Karpas-422 (cell line): ENCODE measurements at regions not wholly inside any gene's neighbourhood (a gene's known extent, or its start where the extent isn't known, plus 50 kb on each side); places are given as distances from the start of the nearest gene placed in this dataset.

ENCODE experiments used
- DNase-seq: peaks from one replicate; pipeline ENCODE4 v3.0.0-alpha.2; 2015
- H2AFZ ChIP-seq: fragments of 200-600 bp; sonication (generic); 2 replicates; pipeline ENCODE4 v1.6.1; 2014; ENCODE audit warnings: antibody characterized with exemption, low read length, mixed read lengths
- H3K27ac ChIP-seq: fragments of 200-600 bp; sonication (generic); 2 replicates; pipeline ENCODE4 v1.5.1; 2014; ENCODE audit warnings: mild to moderate bottlenecking, low read length, moderate library complexity
- H3K27me3 ChIP-seq: fragments of 200-600 bp; sonication (generic); 2 replicates; pipeline ENCODE4 v1.6.1; 2014; ENCODE audit warnings: low read length, mixed read lengths
- H3K36me3 ChIP-seq: fragments of 200-600 bp; sonication (generic); 2 replicates; pipeline ENCODE4 v1.6.1; 2014; ENCODE audit warnings: low read length, mixed read lengths; ENCODE audit not compliant: insufficient read depth
- H3K4me1 ChIP-seq: fragments of 200-600 bp; sonication (generic); 2 replicates; pipeline ENCODE4 v1.6.1; 2014; ENCODE audit warnings: mild to moderate bottlenecking, low read length, mixed read lengths
- H3K4me2 ChIP-seq: fragments of 200-600 bp; sonication (generic); 2 replicates; pipeline ENCODE4 v1.6.1; 2014; ENCODE audit warnings: low read length, low read depth, mild to moderate bottlenecking; ENCODE audit not compliant: poor library complexity, severe bottlenecking
- H3K4me3 ChIP-seq: fragments of 200-600 bp; sonication (generic); 2 replicates; pipeline ENCODE4 v1.5.1; 2014; ENCODE audit warnings: mild to moderate bottlenecking, antibody characterized with exemption, low read length, mixed read lengths
- H3K79me2 ChIP-seq: fragments of 200-600 bp; sonication (generic); 2 replicates; pipeline ENCODE4 v1.6.1; 2014; ENCODE audit warnings: mild to moderate bottlenecking, low read length, mixed read lengths
- H3K9ac ChIP-seq: fragments of 200-600 bp; sonication (generic); 2 replicates; pipeline ENCODE4 v1.6.0; 2014; ENCODE audit warnings: low read length
- H3K9me2 ChIP-seq: fragments of 200-600 bp; sonication (generic), shearing (Covaris generic); replicated peaks from 2 replicates; pipeline ENCODE4 v1.6.0; 2014; ENCODE audit warnings: mild to moderate bottlenecking, low read length, moderate library complexity; ENCODE audit not compliant: insufficient read depth
- H3K9me3 ChIP-seq: fragments of 300-700, 200-600 bp; sonication (generic); 2 replicates; pipeline ENCODE4 v1.6.1; 2014; ENCODE audit warnings: low read length, mixed read lengths
- H4K20me1 ChIP-seq: fragments of 200-600 bp; sonication (generic); 2 replicates; pipeline ENCODE4 v1.6.1; 2014; ENCODE audit warnings: mild to moderate bottlenecking, antibody characterized with exemption, low read length, low read depth; ENCODE audit not compliant: insufficient read depth

DNA sequence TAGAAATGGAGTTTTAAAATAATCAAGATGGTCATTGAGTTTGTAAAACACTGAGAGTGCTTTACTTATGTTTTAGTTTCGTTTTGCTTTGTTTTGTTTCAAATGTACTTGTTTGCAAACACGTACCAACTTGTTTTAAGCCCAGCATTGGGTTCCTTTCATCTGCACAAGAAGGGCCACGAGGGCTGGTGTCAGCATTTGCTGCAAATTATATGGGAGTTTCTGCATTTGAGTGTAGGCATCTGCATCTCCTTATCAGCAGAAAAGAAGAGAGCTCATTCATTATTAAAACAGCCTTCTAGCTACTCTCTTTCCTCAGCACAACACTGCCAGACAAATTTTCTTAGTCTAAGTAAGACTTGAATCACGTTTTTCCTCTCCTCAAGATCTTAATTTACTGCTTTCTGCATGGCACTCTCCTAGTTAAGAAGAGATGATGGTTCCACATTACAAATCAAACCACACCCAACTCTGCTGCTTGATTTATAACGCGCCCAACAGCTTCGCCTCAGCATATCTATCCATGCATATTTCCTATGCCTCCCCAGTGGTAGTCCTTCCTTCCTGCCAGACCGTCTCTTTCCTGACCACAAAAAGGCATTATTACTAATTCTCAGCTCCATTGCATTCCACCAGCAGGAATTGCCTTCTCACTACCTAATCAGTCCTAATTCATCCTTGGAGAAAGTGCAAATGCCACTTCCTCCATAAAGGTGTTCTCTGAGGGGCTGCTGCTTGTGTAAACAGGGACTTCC lies 95.2 kb upstream of the CAST start:
- Histone ChIP-seq H2AFZ (no peak overlapping the region), H3K79me2 (no peaks in the 10 kb centered on the region), H3K27ac (no peak overlapping the region), H3K9me3 (no peaks in the 10 kb centered on the region), H3K4me2 (no peak overlapping the region), H3K27me3 (no peaks in the 10 kb centered on the region), H4K20me1 (no peaks in the 10 kb centered on the region), H3K4me1 (no peaks in the 10 kb centered on the region), H3K36me3 (no peaks in the 10 kb centered on the region), H3K9ac (no peak overlapping the region), H3K4me3 (no peak overlapping the region), H3K9me2 (no peaks in the 10 kb centered on the region)
- DNase-seq, result no peak

- Histone ChIP-seq H3K36me3 (no peaks in the 10 kb centered on the region), H3K27me3 (no peaks in the 10 kb centered on the region), H3K27ac (no peak overlapping the region), H3K4me2 (no peak overlapping the region), H3K79me2 (no peaks in the 10 kb centered on the region), H3K9me3 (no peaks in the 10 kb centered on the region), H4K20me1 (no peaks in the 10 kb centered on the region), H3K4me1 (no peaks in the 10 kb centered on the region), H3K4me3 (no peak overlapping the region), H3K9ac (no peak overlapping the region), H3K9me2 (no peaks in the 10 kb centered on the region), H2AFZ (no peak overlapping the region)
- DNase-seq, result no peak
Observed at GRCh38 chr5:96569332-96569731, 92.8 kb upstream of the CAST start.

DNA sequence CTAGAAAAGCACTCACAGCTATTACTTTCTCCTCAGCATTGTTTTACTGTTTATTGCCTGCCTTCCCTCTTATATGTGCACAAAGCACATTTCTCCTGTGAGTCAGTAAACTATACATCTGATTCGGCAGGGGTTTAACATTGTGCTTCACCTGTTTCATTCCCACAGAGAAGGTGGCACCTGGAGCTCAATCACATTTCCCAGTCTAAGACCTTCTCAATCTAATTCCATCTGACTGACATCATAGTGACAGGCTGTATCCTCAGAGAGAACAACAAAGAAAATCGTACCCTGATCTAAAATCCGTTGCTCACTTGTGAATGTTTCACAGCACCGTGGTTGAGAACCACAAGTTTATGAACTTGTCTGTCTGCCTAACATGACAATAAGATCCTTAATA lies 92.4 kb upstream of the CAST start:
- Histone ChIP-seq H3K36me3 (no peaks in the 10 kb centered on the region), H4K20me1 (no peaks in the 10 kb centered on the region), H2AFZ (no peak overlapping the region), H3K27ac (no peak overlapping the region), H3K9me3 (no peaks in the 10 kb centered on the region), H3K27me3 (no peaks in the 10 kb centered on the region), H3K4me1 (no peaks in the 10 kb centered on the region), H3K4me3 (no peak overlapping the region), H3K4me2 (no peak overlapping the region), H3K79me2 (no peaks in the 10 kb centered on the region), H3K9me2 (no peaks in the 10 kb centered on the region), H3K9ac (no peak overlapping the region)
- DNase-seq, result no peak

DNA sequence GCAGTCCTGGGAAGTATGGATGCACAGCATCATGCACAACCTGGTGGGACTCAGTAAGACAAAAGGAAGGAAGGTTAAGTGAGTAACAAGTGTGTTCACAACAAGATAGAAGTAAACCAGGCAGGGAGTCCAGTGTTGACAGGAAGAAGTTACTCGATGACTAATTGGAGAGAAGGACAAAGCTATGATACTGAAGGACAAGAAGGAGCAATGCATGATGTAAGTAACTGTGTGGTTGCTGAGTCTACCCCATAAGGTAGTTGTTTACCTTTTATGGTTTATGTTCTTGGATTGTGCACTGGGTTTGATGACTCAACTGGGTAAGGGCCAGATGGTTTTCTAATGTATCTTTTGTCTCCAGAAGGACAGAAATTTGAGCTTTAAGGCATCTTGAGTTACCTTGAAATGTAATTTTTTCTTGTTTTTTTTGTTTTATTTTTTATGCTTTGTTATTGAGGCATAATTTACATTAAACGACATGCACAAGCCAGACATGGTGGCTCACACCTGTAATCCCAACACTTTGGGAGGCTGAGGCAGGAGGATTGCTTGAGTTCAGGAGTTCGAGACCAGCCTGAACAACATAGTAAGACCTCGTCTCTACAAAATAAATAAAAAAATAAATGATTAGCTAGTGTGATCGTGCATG lies 89.2 kb upstream of the CAST start:
- DNase-seq, result no peak
- H3K4me1 ChIP-seq, result no peaks in the 10 kb centered on the region
- H3K36me3 ChIP-seq, result no peaks in the 10 kb centered on the region
- H3K9ac ChIP-seq, result no peak overlapping the region
- no peak overlapping the region for H3K4me3 ChIP-seq
- no peaks in the 10 kb centered on the region for H3K27me3 ChIP-seq
- H3K27ac ChIP-seq, result no peak overlapping the region
- no peaks in the 10 kb centered on the region for H3K9me3 ChIP-seq
- no peak overlapping the region for H3K4me2 ChIP-seq
- H3K9me2 ChIP-seq, result no peaks in the 10 kb centered on the region
- no peaks in the 10 kb centered on the region for H3K79me2 ChIP-seq
- H2AFZ ChIP-seq, result no peak overlapping the region
- no peaks in the 10 kb centered on the region for H4K20me1 ChIP-seq

- Histone ChIP-seq H3K9me3 (no peaks in the 10 kb centered on the region), H4K20me1 (no peaks in the 10 kb centered on the region), H3K4me3 (no peak overlapping the region), H3K4me2 (no peak overlapping the region), H3K27me3 (no peaks in the 10 kb centered on the region), H3K9me2 (no peaks in the 10 kb centered on the region), H3K27ac (no peak overlapping the region), H3K9ac (no peak overlapping the region), H2AFZ (no peak overlapping the region), H3K79me2 (no peaks in the 10 kb centered on the region), H3K4me1 (no peaks in the 10 kb centered on the region), H3K36me3 (no peaks in the 10 kb centered on the region)
- no peak for DNase-seq
Observed at GRCh38 chr5:96573513-96573894, 88.7 kb upstream of the CAST start.

- no peaks in the 10 kb centered on the region for H3K9me2 ChIP-seq
- H3K27me3 ChIP-seq, result no peaks in the 10 kb centered on the region
- H3K36me3 ChIP-seq, result no peaks in the 10 kb centered on the region
- H3K4me1 ChIP-seq, result no peaks in the 10 kb centered on the region
- no peak for DNase-seq
- H3K9ac ChIP-seq, result no peak overlapping the region
- H2AFZ ChIP-seq, result no peak overlapping the region
- no peak overlapping the region for H3K4me2 ChIP-seq
- no peaks in the 10 kb centered on the region for H3K9me3 ChIP-seq
- no peak overlapping the region for H3K27ac ChIP-seq
- no peak overlapping the region for H3K4me3 ChIP-seq
- H3K79me2 ChIP-seq, result no peaks in the 10 kb centered on the region
- no peaks in the 10 kb centered on the region for H4K20me1 ChIP-seq
Observed at GRCh38 chr5:96576876-96577275, 85.3 kb upstream of the CAST start.

DNA sequence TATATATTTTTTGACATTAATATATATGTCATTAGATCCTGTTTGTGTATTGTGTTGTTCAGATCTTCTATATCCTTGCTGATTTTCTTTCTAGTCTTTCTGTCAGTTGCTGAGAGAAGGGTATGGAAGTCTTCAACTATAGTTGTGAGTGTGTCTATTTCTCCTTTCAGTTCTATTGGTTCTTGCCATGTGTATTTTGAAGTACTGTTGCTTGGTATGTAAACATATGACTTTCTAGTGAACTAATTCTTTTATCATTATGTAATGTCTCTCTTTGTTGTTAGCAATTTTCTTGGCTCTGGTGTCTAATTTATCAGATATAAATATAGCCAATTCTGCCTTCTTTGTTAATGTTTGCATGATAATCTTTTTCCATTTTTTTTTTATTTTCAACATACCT lies 84.3 kb upstream of the CAST start:
- Histone ChIP-seq H4K20me1 (no peaks in the 10 kb centered on the region), H3K9me2 (no peaks in the 10 kb centered on the region), H2AFZ (no peak overlapping the region), H3K4me2 (no peak overlapping the region), H3K27me3 (no peaks in the 10 kb centered on the region), H3K9ac (no peak overlapping the region), H3K4me3 (no peak overlapping the region), H3K36me3 (no peaks in the 10 kb centered on the region), H3K9me3 (no peaks in the 10 kb centered on the region), H3K27ac (no peak overlapping the region), H3K4me1 (no peaks in the 10 kb centered on the region), H3K79me2 (no peaks in the 10 kb centered on the region)
- no peak for DNase-seq

DNA sequence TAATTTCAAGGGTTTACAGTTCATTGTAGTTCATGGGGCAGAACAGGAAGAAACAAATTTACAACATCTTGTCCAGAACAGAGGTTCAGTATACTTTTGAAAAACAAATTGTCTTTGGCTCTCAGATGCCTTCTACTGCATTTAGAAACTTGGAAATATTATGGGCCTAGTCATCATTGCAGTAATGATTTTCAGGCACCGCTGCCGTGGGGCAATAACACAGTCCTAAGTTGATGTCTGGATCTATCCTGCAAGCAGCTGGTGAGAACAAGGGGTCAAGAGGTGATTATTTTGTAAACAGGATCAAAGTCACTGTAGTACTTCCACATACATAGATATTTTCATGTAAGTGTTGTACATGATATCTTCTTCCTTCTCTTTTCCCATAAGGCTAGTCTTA lies 82.5 kb upstream of the CAST start:
- no peaks in the 10 kb centered on the region for H4K20me1 ChIP-seq
- no peaks in the 10 kb centered on the region for H3K4me1 ChIP-seq
- no peak overlapping the region for H3K4me3 ChIP-seq
- H3K79me2 ChIP-seq, result no peaks in the 10 kb centered on the region
- no peak overlapping the region for H2AFZ ChIP-seq
- H3K4me2 ChIP-seq, result no peak overlapping the region
- H3K9me3 ChIP-seq, result no peaks in the 10 kb centered on the region
- no peaks in the 10 kb centered on the region for H3K36me3 ChIP-seq
- no peak overlapping the region for H3K27ac ChIP-seq
- no peaks in the 10 kb centered on the region for H3K27me3 ChIP-seq
- no peaks in the 10 kb centered on the region for H3K9me2 ChIP-seq
- no peak overlapping the region for H3K9ac ChIP-seq
- DNase-seq, result no peak
